Immature natural killer cell (primary cell): ENCODE measurements at regions not wholly inside any gene's neighbourhood (a gene's known extent, or its start where the extent isn't known, plus 50 kb on each side); places are given as distances from the start of the nearest gene placed in this dataset.

Experiments
- DNase-seq, 3 donors: peaks; one replicate each; pipeline ENCODE4 v3.0.0; 2022; ENCODE audit warnings: mixed read lengths in 1 of 3
- H3K27ac Mint-ChIP-seq, 6 donors: one replicate each; pipeline ENCODE4 v1.8.0; 2020; ENCODE audit warnings: mixed read lengths in 6 of 6, mild to moderate bottlenecking in 5 of 6, inconsistent platforms in 4 of 6, moderate library complexity in 3 of 6
- H3K27me3 Mint-ChIP-seq, 3 donors: one replicate each; pipeline ENCODE4 v1.8.0; 2020 to 2021; ENCODE audit warnings: low read depth in 3 of 3, mild to moderate bottlenecking in 3 of 3, mixed read lengths in 3 of 3, moderate library complexity in 3 of 3, inconsistent platforms in 1 of 3
- H3K36me3 Mint-ChIP-seq, 3 donors: one replicate each; pipeline ENCODE4 v1.8.0; 2020; ENCODE audit warnings: mixed read lengths in 3 of 3, inconsistent platforms in 2 of 3, mild to moderate bottlenecking in 2 of 3
- H3K4me1 Mint-ChIP-seq, 2 donors: one replicate each; pipeline ENCODE4 v1.8.0; 2020; ENCODE audit warnings: inconsistent platforms in 2 of 2, mild to moderate bottlenecking in 2 of 2, mixed read lengths in 2 of 2, moderate library complexity in 1 of 2
- H3K4me3 Mint-ChIP-seq, 5 donors: one replicate each; pipeline ENCODE4 v1.8.0; 2020; ENCODE audit warnings: mild to moderate bottlenecking in 5 of 5, mixed read lengths in 5 of 5, inconsistent platforms in 3 of 5, moderate library complexity in 3 of 5
- H3K9me3 Mint-ChIP-seq, 6 donors: one replicate each; pipeline ENCODE4 v1.8.0; 2020; ENCODE audit warnings: mild to moderate bottlenecking in 6 of 6, mixed read lengths in 6 of 6, inconsistent platforms in 4 of 6, moderate library complexity in 3 of 6

- Mint-ChIP-seq H3K9me3 (peaks cover 2 to 33% (median 2%) of the 10 kb centered on the region in 6 donors), H3K27ac (no peak overlapping the region), H3K36me3 (no peaks in the 10 kb centered on the region), H3K4me1 (no peaks in the 10 kb centered on the region), H3K27me3 (no peaks in the 10 kb centered on the region), H3K4me3 (no peak overlapping the region)
- no peak for DNase-seq
Observed at GRCh38 chr20:55514531-55514930, 490.8 kb downstream of the CBLN4 start.

DNA sequence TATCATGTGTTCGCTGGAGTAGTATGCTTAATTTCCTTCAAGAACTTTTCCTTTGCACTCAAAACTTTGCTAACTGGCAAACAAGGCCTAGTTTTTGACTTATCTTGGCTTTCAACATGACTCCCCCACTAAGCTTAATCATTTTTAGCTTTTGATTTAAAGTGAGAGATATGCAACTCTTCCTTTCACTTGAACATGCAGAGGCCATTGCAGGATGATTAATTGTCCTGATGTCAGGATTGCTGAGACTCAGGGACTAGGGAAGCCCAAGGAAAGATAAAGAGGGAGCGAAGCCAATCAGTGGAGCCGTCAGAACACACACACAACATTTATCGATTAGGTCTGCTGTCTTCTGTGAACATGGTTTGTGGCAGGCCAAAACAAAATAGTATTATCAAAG lies 491.4 kb downstream of the CBLN4 start:
- Mint-ChIP-seq H3K27me3 (no peaks in the 10 kb centered on the region), H3K36me3 (no peaks in the 10 kb centered on the region), H3K4me3 (no peak overlapping the region), H3K4me1 (no peaks in the 10 kb centered on the region), H3K27ac (no peak overlapping the region), H3K9me3 (peaks cover 0 to 33% (median 3%) of the 10 kb centered on the region in 6 donors)
- no peak for DNase-seq

GRCh38 chr20:55500130-55500529 lies 505.2 kb downstream of the CBLN4 start:
- Mint-ChIP-seq H3K4me1 (no peaks in the 10 kb centered on the region), H3K9me3 (peaks cover 8 to 48% (median 24%) of the 10 kb centered on the region in 6 donors)
- no peak for DNase-seq

DNA sequence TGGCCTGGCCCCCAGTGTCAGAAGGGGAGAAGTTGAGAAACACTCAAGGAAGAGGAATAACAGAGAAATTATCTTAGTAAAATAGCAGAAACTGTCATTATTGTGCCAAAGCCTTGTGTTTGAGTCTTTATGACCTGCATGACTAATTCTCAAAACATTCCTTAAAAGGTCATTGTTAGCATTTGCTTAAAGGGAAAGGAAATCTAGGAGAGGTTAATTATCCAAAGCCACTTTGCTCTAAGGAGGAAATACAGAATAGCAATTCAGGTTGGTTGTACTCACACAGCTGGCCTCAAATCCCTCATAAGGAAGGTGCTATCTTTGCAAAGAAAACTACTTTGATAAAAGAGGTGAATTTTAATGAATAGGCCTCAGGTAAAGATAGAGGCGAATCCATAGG lies 516.7 kb downstream of the CBLN4 start:
- H3K4me3 Mint-ChIP-seq: no peak overlapping the region

More at GRCh38 chr20:55500130-55500529, 505.2 kb downstream of the CBLN4 start:
- peaks cover 0 to 5% (median 2%) of the 10 kb centered on the region in 3 donors for H3K27me3 Mint-ChIP-seq
- H3K27ac Mint-ChIP-seq: no peak overlapping the region
- H3K4me3 Mint-ChIP-seq: no peak overlapping the region
- H3K36me3 Mint-ChIP-seq: peaks cover 0 to 4% (median 0%) of the 10 kb centered on the region in 3 donors

GRCh38 chr20:55478724-55479450 lies 526.4 kb downstream of the CBLN4 start:
- H3K27ac Mint-ChIP-seq: no peak overlapping the region
- peaks cover 0 to 1% (median 0%) of the 10 kb centered on the region in 3 donors for H3K27me3 Mint-ChIP-seq
- DNase-seq: no peak
- peaks cover 0 to 5% (median 0%) of the 10 kb centered on the region in 3 donors for H3K36me3 Mint-ChIP-seq
- H3K4me1 Mint-ChIP-seq: no peaks in the 10 kb centered on the region
- H3K9me3 Mint-ChIP-seq: peaks cover 4 to 18% (median 8%) of the 10 kb centered on the region in 6 donors
- H3K4me3 Mint-ChIP-seq: no peak overlapping the region

More for the DNA sequence above, 516.7 kb downstream of the CBLN4 start:
- no peak for DNase-seq
- Mint-ChIP-seq H3K27ac (no peak overlapping the region), H3K4me1 (no peaks in the 10 kb centered on the region), H3K9me3 (peaks cover 0 to 39% (median 11%) of the 10 kb centered on the region in 6 donors), H3K36me3 (no peaks in the 10 kb centered on the region), H3K27me3 (no peaks in the 10 kb centered on the region)

- no peaks in the 10 kb centered on the region for H3K36me3 Mint-ChIP-seq
- H3K4me3 Mint-ChIP-seq: no peak overlapping the region
- DNase-seq: no peak
- no peaks in the 10 kb centered on the region for H3K4me1 Mint-ChIP-seq
- peaks cover 0 to 1% (median 1%) of the 10 kb centered on the region in 3 donors for H3K27me3 Mint-ChIP-seq
- H3K9me3 Mint-ChIP-seq: peaks cover 2 to 11% (median 4%) of the 10 kb centered on the region in 6 donors
- H3K27ac Mint-ChIP-seq: no peak overlapping the region
Observed at GRCh38 chr20:55472704-55473103, 532.6 kb downstream of the CBLN4 start.

DNA sequence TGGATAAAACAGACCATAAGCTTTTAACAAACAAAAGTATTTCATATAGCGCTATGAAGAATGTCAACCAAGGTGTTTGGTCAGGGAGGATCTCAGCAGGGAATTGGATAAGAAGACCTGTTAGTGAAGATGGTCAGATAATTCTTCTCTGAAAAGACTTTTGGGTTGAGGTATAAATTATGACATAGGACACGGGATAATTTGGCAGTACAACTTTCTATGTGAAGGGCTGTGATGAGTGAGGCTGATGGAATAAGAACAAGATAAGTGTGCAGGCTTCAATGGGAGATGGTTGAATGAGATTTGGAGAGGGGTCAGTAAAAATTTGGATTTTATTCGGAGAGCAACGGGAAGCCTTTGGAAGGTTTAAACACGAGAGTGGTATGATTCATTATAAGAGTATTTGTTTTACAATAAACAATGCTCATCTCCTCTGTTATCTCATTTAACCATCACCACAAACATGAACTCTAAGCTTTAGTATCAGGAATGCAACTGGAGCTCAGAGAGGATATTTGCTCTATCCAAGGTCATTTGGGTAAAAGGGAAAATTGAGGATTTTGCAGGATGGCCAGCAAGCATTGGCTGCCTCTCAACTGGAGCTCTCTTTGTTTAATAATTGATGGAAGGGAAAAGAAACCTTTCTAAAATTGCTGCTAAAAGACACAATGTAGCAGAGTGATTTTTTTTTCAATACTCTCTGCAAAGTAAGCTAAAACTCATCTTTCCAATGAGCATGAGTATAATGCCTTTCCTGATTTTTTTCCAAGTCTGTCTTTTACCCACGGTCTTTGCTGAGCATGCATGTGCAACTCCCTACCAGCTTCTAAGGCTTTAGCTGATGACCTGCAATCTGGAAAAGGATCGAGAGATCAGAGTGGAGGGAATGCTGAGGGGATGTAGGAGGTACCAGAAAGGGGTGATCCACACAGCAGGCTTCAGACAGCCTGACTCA lies 534.0 kb downstream of the CBLN4 start:
- H3K9me3 Mint-ChIP-seq: peaks cover 2 to 11% (median 7%) of the 10 kb centered on the region in 6 donors
- H3K4me1 Mint-ChIP-seq: no peaks in the 10 kb centered on the region
- no peak overlapping the region for H3K27ac Mint-ChIP-seq
- H3K36me3 Mint-ChIP-seq: no peaks in the 10 kb centered on the region
- no peak for DNase-seq
- H3K27me3 Mint-ChIP-seq: peaks cover 0 to 1% (median 1%) of the 10 kb centered on the region in 3 donors
- H3K4me3 Mint-ChIP-seq: no peak overlapping the region

GRCh38 chr20:55469074-55469473 lies 536.2 kb downstream of the CBLN4 start:
- Mint-ChIP-seq H3K27me3 (peaks cover 0 to 1% (median 0%) of the 10 kb centered on the region in 3 donors), H3K9me3 (peaks cover 0 to 21% (median 7%) of the 10 kb centered on the region in 6 donors), H3K36me3 (no peaks in the 10 kb centered on the region), H3K4me1 (no peaks in the 10 kb centered on the region), H3K27ac (no peak overlapping the region), H3K4me3 (no peak overlapping the region)
- no peak for DNase-seq

DNA sequence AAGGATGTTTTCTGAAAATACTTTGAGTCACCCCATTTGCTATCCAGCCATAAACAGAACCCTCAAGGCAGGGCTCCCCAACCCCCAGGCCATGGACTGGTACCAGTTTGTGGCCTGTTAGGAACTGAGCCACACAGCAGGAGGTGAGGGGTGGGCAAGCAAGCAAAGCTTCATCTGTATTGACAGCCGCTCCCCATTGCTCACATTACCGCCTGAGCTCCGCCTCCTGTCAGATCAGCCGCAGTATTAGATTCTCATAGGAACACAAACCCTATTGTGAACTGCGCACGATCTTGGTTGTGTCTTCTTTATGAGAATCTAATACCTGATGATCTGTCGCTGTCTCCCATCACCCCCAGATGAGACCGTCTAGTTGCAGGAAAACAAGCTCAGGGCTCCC lies 543.8 kb downstream of the CBLN4 start:
- H3K4me3 Mint-ChIP-seq: no peak overlapping the region
- H3K4me1 Mint-ChIP-seq: no peaks in the 10 kb centered on the region
- no peaks in the 10 kb centered on the region for H3K27me3 Mint-ChIP-seq
- no peak for DNase-seq
- H3K36me3 Mint-ChIP-seq: no peaks in the 10 kb centered on the region
- peaks cover 0 to 18% (median 2%) of the 10 kb centered on the region in 6 donors for H3K9me3 Mint-ChIP-seq
- H3K27ac Mint-ChIP-seq: no peak overlapping the region

DNA sequence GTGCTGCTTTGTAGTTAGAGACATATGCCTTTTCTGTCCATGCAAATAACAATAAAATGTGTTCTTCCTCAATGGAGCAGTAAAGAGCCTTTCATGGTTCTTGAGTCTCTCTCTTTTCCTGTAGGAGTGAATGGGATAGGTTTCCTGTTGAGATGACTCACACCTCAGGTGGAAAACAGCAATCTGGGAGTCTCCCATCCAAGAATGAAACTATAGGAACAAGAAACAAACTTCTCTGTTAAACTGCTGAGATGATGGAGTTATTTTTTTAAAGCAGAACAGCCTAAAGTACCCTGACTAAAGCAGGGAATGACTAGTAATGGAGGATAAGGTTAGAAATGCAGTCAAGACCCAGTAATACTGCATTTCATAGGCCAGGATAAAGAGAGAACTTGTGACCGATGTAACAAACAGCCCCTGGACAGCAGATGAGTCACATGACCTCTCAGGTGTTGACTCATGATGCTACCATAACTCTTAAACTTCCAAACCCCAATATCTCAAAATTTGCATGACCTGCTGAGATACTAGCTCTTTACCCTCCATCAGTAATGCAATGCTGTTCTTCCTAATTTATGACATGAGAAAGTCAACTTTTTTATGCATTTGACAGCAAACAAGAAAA lies 548.9 kb downstream of the CBLN4 start:
- Mint-ChIP-seq H3K27ac (no peak overlapping the region), H3K36me3 (no peaks in the 10 kb centered on the region), H3K4me3 (no peak overlapping the region), H3K4me1 (no peaks in the 10 kb centered on the region), H3K9me3 (peaks cover 0 to 16% (median 2%) of the 10 kb centered on the region in 6 donors), H3K27me3 (no peaks in the 10 kb centered on the region)
- no peak for DNase-seq

- Mint-ChIP-seq H3K27me3 (no peaks in the 10 kb centered on the region), H3K27ac (no peak overlapping the region), H3K9me3 (peaks cover 0 to 32% (median 11%) of the 10 kb centered on the region in 6 donors), H3K36me3 (no peaks in the 10 kb centered on the region), H3K4me1 (no peaks in the 10 kb centered on the region), H3K4me3 (no peak overlapping the region)
- no peak for DNase-seq
Observed at GRCh38 chr20:55449091-55449490, 556.2 kb downstream of the CBLN4 start.

DNA sequence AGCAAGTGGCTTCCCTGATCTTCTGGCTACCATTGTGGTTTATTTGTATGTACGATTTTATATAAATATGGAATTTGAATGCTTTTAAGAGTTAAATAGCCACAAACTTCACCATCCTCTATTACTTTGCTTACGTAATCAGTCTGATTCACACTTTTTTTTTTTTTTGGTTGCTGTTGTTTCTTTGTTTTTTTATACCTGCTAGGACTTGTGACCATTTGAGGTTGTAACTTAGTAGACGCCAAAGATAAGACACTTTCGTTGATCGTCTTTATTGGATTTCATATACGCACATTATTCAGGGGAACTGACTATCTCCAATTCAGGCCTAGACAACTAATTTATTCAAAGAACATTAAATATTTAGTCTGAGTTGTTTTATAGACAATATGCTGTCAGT lies 559.0 kb downstream of the CBLN4 start:
- H3K27me3 Mint-ChIP-seq: no peaks in the 10 kb centered on the region
- no peak overlapping the region for H3K4me3 Mint-ChIP-seq
- DNase-seq: no peak

GRCh38 chr20:55439070-55439469 lies 566.2 kb downstream of the CBLN4 start:
- no peak overlapping the region for H3K27ac Mint-ChIP-seq
- no peaks in the 10 kb centered on the region for H3K4me1 Mint-ChIP-seq
- peaks cover 0 to 3% (median 2%) of the 10 kb centered on the region in 3 donors for H3K27me3 Mint-ChIP-seq
- no peak overlapping the region for H3K4me3 Mint-ChIP-seq
- H3K9me3 Mint-ChIP-seq: peaks cover 0 to 12% (median 4%) of the 10 kb centered on the region in 6 donors
- H3K36me3 Mint-ChIP-seq: no peaks in the 10 kb centered on the region
- DNase-seq: no peak

More for the DNA sequence above, 559.0 kb downstream of the CBLN4 start:
- Mint-ChIP-seq H3K4me1 (no peaks in the 10 kb centered on the region), H3K9me3 (peaks cover 0 to 27% (median 14%) of the 10 kb centered on the region in 6 donors), H3K36me3 (no peaks in the 10 kb centered on the region), H3K27ac (no peak overlapping the region)
